Mammary epithelial cell (primary cell): ENCODE measurements at regions not wholly inside any gene's neighbourhood (a gene's known extent, or its start where the extent isn't known, plus 50 kb on each side); places are given as distances from the start of the nearest gene placed in this dataset.

Experiments used
- EZH2 ChIP-seq: IDR thresholded peaks from 2 replicates; pipeline ENCODE4 v1.6.1; 2012; ENCODE audit warnings: low read length, inconsistent platforms, borderline replicate concordance
- TF ChIP-seq, protein P1 (sequence below), 2 donors: IDR thresholded peaks in 1 of 2; conservative IDR thresholded peaks in 1 of 2; 2 replicates each; pipeline ENCODE4 v1.5.1; 2011 to 2012; ENCODE audit warnings: inconsistent platforms in 2 of 2, low read length in 2 of 2, mild to moderate bottlenecking in 2 of 2, control low read depth in 1 of 2, low read depth in 1 of 2; ENCODE audit not compliant: insufficient read depth in 1 of 2; ENCODE audit errors: extremely low read depth in 1 of 2

DNA sequence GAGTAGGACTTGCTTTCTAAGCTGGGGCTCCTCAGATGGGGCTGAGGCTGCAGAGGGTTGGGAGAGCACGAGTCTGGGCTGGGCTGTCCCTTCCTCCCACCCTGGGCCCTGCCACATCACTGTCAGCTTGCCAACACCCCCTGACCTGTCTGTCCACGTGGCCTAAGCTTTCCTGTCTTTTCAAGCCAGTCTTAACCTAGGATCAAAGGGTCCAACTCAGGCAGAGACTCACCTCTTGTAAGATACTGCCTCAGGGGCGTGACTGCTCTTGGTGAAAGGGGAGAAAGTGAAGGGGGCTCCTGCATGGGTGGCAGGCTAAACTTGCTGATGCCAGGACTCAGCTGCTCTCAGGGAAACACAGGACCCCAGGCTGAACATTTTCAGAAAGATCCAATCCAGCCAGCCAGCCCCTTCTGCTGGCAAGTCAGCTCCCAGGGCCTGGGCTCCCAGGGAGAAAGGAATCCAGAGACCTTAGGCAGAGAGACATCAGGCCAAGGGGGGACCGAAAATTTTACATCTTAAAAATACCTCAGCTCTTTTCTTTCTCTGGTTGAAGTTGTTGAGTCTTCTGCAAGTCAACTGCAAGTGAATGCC, 144.2 kb upstream of the ID2 start:
- TF ChIP-seq, protein P1, sequence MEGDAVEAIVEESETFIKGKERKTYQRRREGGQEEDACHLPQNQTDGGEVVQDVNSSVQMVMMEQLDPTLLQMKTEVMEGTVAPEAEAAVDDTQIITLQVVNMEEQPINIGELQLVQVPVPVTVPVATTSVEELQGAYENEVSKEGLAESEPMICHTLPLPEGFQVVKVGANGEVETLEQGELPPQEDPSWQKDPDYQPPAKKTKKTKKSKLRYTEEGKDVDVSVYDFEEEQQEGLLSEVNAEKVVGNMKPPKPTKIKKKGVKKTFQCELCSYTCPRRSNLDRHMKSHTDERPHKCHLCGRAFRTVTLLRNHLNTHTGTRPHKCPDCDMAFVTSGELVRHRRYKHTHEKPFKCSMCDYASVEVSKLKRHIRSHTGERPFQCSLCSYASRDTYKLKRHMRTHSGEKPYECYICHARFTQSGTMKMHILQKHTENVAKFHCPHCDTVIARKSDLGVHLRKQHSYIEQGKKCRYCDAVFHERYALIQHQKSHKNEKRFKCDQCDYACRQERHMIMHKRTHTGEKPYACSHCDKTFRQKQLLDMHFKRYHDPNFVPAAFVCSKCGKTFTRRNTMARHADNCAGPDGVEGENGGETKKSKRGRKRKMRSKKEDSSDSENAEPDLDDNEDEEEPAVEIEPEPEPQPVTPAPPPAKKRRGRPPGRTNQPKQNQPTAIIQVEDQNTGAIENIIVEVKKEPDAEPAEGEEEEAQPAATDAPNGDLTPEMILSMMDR (conservative IDR thresholded peaks at IDR 0.05 in 1 of 2, IDR thresholded peaks at IDR 0.05 in 1 of 2; ENCODE audit: extremely low read depth in 1 of 2, insufficient read depth in 1 of 2, low read depth in 1 of 2, low read length in 2 of 2): no peak
- no peak for TF ChIP-seq EZH2
